ENCODE measurements at regions not wholly inside any gene's neighbourhood (a gene's known extent, or its start where the extent isn't known, plus 50 kb on each side); places are given as distances from the start of the nearest gene placed in this dataset.

DNA sequence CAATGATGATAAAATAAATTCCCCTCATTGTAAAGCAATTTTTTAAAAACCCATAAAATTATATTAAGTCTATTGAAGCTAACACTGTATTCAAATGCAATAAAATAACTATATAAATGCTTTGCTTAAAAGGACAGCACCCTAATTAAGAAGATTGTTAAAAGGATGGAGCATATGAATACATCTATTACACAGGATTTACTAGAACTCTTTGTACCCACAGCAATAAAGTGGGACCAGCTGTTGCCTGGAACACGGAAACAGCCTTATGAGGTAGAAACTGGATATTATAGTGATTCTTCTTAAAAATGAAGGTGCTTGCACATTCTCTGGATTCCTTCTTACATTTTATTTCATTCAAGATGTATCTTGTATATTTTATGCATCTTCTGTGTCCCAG, 298.7 kb upstream of the KLF3 start:
- TF ChIP-seq, protein P1, sequence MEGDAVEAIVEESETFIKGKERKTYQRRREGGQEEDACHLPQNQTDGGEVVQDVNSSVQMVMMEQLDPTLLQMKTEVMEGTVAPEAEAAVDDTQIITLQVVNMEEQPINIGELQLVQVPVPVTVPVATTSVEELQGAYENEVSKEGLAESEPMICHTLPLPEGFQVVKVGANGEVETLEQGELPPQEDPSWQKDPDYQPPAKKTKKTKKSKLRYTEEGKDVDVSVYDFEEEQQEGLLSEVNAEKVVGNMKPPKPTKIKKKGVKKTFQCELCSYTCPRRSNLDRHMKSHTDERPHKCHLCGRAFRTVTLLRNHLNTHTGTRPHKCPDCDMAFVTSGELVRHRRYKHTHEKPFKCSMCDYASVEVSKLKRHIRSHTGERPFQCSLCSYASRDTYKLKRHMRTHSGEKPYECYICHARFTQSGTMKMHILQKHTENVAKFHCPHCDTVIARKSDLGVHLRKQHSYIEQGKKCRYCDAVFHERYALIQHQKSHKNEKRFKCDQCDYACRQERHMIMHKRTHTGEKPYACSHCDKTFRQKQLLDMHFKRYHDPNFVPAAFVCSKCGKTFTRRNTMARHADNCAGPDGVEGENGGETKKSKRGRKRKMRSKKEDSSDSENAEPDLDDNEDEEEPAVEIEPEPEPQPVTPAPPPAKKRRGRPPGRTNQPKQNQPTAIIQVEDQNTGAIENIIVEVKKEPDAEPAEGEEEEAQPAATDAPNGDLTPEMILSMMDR (IDR thresholded peaks at IDR 0.05; ENCODE audit: control extremely low read depth, extremely low read depth, low read depth, missing control alignments): no peak
- ChIA-PET POLR2A (no interaction called here), CTCF (interaction anchor here (0.9 kb wide), 1 partner anchor 46 kb away, joined by 3 read pairs; no protein-coding TSS in a partner anchor)
- DNase-seq (ENCODE audit: extremely low spot score): no peak

DNA sequence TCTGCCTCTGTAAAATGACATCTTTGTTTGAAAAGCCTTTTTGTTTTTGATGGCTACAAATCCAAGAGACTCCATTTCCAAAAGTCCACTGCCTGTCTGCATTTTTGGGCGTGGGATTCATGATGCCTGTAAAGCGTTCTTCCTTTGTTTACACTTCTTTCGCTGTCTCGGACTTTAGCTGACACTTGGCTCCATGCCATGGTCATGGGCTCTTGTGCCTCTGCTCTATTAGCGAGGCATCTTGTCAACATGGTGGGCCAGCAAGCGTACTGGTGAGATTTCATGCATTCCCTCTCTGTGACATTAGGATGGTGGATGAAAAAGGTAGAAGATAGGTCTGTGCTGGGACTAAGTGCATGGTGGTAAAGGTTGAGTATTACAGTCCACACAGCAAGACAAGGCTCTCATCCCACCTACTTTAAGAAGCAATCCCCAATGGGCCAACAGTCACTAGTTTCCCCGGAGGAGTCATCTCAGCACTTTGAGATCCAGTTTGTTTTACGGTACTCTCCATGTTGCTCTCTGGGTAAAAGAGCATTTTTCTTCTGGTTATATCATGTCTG, 298.2 kb upstream of the KLF3 start:
- no peak for DNase-seq (ENCODE audit: extremely low spot score)
- ChIA-PET POLR2A (no interaction called here), CTCF (interaction anchor here (0.9 kb wide), 1 partner anchor 46 kb away, joined by 3 read pairs; no protein-coding TSS in a partner anchor)

DNA sequence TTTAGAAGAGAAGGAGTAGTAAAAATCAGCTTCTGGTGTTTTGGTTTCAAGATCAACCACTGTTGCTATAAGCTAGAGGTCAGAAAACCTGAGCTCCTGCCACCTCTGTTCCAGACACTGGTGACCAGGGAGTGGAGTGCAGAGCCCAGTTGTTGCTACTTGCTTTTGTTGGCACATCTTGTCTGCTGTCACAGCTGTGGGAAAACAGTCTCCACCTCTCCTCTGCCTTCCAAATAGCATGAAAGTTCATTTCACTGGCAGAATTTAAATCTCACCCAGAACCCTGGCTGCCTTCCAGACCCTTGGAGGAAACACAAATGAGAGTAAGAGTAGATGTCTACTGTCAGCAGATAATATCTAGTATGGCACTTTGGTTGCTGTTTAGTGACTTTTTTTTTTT, 297.5 kb upstream of the KLF3 start:
- ChIA-PET POLR2A (no interaction called here), CTCF (interaction anchor here (1.0 kb wide), 1 partner anchor 21 kb away, joined by 3 read pairs; no protein-coding TSS in a partner anchor)
- DNase-seq (ENCODE audit: extremely low spot score): no peak
- TF ChIP-seq, protein P1 (IDR thresholded peaks at IDR 0.05; ENCODE audit: control extremely low read depth, extremely low read depth, low read depth, missing control alignments): no peak

More for the DNA sequence above, 298.2 kb upstream of the KLF3 start:
- TF ChIP-seq, protein P1 (IDR thresholded peaks at IDR 0.05; ENCODE audit: control extremely low read depth, extremely low read depth, low read depth, missing control alignments): no peak

DNA sequence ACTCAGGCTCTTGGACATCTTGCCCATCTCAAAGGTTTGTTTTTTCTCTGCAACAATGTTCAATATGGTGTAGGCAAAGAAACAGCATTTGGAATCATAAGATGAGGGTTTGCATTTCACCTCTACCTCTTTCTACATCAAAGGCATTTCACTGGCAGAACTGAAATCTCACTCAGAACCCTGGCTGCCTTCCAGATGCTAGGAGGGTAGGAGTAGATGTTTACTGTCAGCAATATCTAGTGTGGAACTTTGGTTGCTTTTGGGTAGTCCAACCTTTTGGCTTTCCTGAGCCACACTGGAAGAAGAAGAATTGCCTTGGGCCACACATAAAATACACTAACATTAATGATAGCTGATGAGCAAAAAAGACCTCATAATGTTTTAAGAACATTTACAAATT, 297.0 kb upstream of the KLF3 start:
- CTCF ChIA-PET: interaction anchor here (1.0 kb wide), 1 partner anchor 20 kb away, joined by 3 read pairs; no protein-coding TSS in a partner anchor
- POLR2A ChIA-PET: no interaction called here
- TF ChIP-seq, protein P1 (IDR thresholded peaks at IDR 0.05; ENCODE audit: control extremely low read depth, extremely low read depth, low read depth, missing control alignments): no peak
- no peak for DNase-seq (ENCODE audit: extremely low spot score)

DNA sequence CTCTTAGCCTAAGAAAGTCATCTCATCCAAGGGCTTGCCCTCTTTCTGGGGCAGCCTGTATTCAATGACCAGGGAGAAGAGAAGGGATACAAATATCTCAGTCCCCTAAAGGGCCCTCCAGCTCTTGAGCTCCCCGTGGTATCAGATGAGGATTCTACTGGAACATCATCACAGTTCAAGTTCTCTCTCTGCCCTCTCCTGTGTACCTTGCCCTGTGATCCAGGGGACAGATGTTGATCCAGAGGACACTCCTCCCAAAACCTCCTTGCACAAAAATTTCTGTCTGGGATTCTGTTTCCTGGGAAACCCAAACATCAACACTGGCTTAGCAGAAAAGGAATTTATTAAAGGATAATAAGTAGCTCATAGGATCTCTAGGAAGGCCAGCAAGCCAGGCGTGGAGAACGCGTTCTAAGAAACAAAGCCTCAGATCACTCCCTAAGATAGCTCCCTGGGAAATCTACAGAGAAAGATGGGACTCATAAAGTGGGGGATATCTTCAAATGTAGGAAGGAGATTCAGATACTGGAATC, 296.3 kb upstream of the KLF3 start:
- CTCF ChIA-PET: interaction anchor here (1.0 kb wide), 2 partner anchors 20 to 256 kb away, joined by 3 read pairs; no protein-coding TSS in a partner anchor
- TF ChIP-seq, protein P1 (IDR thresholded peaks at IDR 0.05; ENCODE audit: control extremely low read depth, extremely low read depth, low read depth, missing control alignments): no peak
- POLR2A ChIA-PET: no interaction called here
- DNase-seq (ENCODE audit: extremely low spot score): no peak

DNA sequence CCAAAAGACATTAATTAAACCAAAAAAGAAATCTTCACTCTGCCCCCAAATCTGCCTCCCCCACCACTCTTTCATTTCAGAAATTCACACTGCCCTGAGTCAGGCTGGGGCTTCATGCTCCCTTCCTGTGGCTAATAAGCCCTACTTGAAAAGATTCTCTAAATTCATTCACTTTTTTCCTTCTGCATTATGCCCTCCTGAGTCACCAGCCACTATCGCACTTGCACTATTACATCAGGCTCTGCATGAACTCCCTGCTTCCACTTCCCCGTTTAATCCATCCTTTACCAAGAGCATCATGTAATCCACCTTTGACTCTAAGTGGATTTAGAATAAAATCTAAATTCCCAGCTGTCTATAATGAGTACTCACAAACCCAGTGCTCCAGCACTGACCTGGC, 295.4 kb upstream of the KLF3 start:
- ChIA-PET CTCF (no interaction called here), POLR2A (no interaction called here)
- DNase-seq (ENCODE audit: extremely low spot score): no peak
- TF ChIP-seq, protein P1 (IDR thresholded peaks at IDR 0.05; ENCODE audit: control extremely low read depth, extremely low read depth, low read depth, missing control alignments): no peak

Measured in GM10248 (cell line).